Transverse colon (tissue), 4 donors: ENCODE measurements at regions not wholly inside any gene's neighbourhood (a gene's known extent, or its start where the extent isn't known, plus 50 kb on each side); places are given as distances from the start of the nearest gene placed in this dataset.
"Not testable (repeated sequence)": the region's sequence is repeated elsewhere in the genome, so short reads cannot be mapped to it uniquely, and the experiment has no call there.

Source experiments
- DNase-seq: peaks from one replicate; pipeline ENCODE4 v3.0.0-alpha.2; 2019
- H3K27ac ChIP-seq, 4 donors: fragments of 200-600 bp; sonication (generic); 2 replicates each; pipeline ENCODE4 v1.5.1; 2016 to 2018; ENCODE audit warnings: inconsistent platforms in 4 of 4
- H3K27me3 ChIP-seq: fragments of 200-600 bp; sonication (generic); 2 replicates; pipeline ENCODE4 v1.5.1; 2017; ENCODE audit warnings: inconsistent platforms
- H3K36me3 ChIP-seq, 4 donors: fragments of 200-600 bp; sonication (generic); 2 replicates each; pipeline ENCODE4 v1.5.1; 2017 to 2019; ENCODE audit warnings: inconsistent platforms in 4 of 4
- H3K4me1 ChIP-seq, 4 donors: fragments of 200-600 bp; sonication (generic); 2 replicates each; pipeline ENCODE4 v1.5.1; 2017 to 2020; ENCODE audit warnings: inconsistent platforms in 4 of 4
- H3K4me3 ChIP-seq, 4 donors: fragments of 200-600 bp; sonication (generic); 1 replicate in 1 of 4; 2 replicates in 3 of 4; pipeline versions ENCODE4 v1.5.1 to v1.6.1; 2017 to 2019; ENCODE audit warnings: inconsistent platforms in 4 of 4
- H3K9me3 ChIP-seq, 2 donors: fragments of 200-600 bp; sonication (generic); 2 replicates each; pipeline ENCODE4 v1.5.1; 2017 to 2019; ENCODE audit warnings: inconsistent platforms in 2 of 2
- EP300 ChIP-seq: sonication (generic); formaldehyde crosslinking; IDR thresholded peaks from one replicate; pipeline ENCODE4 v1.6.1; 2017; ENCODE audit warnings: antibody characterized with exemption, low read depth
- POLR2A ChIP-seq: fragments of 450-650 bp; IDR thresholded peaks from one replicate; pipeline ENCODE4 v1.6.1; 2016; ENCODE audit warnings: antibody characterized with exemption, mild to moderate bottlenecking, moderate library complexity
- POLR2AphosphoS5 ChIP-seq, 3 donors: sonication (generic); formaldehyde crosslinking; IDR thresholded peaks; one replicate each; pipeline ENCODE4 v1.6.1; 2016; ENCODE audit warnings: antibody characterized with exemption in 3 of 3
- WGBS, 2 donors: methylation state at CpG; one replicate each; pipeline ENCODE4 v1.1.5; 2018; ENCODE audit warnings: low coverage in 1 of 2; 5-methylcytosine and 5-hydroxymethylcytosine counted together
- in situ Hi-C, 4 donors: fragments of 200-750 bp; cut with MboI; loops; one replicate each; pipeline versions ENCODE4 v1.15.0 to v1.15.1; 2017; ENCODE audit warnings: low sequenced_read_pairs in 3 of 4, low pct_ligation_motif_present in 1 of 4, low pct_unique_long_range_greater_than_20kb in 1 of 4
- intact Hi-C: fragments of 100-400 bp; cut with DNase I; formaldehyde crosslinking; loops from one replicate; pipeline ENCODE4 v1.15.1; 2023; ENCODE audit warnings: low total_unique reads
- TF ChIP-seq, protein P1 (sequence below), 5 experiments: fragments of 200-600 bp in 3 of 5; fragments of 450-650 bp in 2 of 5; sonication (generic) in 3 of 5; IDR thresholded peaks; 1 replicate in 2 of 5; 2 replicates in 3 of 5; pipeline ENCODE4 v1.5.1; 2016 to 2017; ENCODE audit warnings: antibody characterized with exemption in 5 of 5, inconsistent platforms in 3 of 5, mild to moderate bottlenecking in 2 of 5, moderate library complexity in 1 of 5

DNA sequence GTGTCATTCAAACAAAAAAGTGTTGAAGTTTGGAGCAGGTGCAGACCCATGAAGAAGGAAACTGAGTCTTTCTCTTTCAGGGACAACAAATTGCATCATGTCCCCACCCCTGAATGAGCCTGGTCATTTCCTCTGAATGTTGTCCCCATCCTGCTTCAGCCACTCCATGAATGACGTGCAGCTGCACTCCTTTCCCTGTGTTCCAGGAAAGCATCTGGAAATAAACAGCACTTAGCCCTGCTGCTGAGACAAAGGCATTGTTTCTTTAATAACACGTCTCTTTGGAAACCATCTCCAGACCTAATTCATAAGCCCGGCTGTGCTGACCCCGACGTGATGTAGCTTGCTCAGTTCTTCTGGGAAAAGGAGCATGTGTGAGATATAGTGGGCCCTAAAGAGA lies 682.3 kb downstream of the BRINP1 start:
- no peak overlapping the region for H3K4me3 ChIP-seq
- in situ Hi-C loops (no loop called here), intact Hi-C loops (no loop called here)
- WGBS, 2 donors = 55% methylated on average over 5 of the region's 5 CpGs; no CpG with 5 or more reads in 1 of the 2 donors
- H3K27ac ChIP-seq = no peak overlapping the region
- no peaks in the 10 kb centered on the region for H3K9me3 ChIP-seq
- TF ChIP-seq POLR2A = no peak
- TF ChIP-seq POLR2AphosphoS5 (IDR thresholded peaks at IDR 0.05) = no peak
- no peak for TF ChIP-seq EP300
- TF ChIP-seq, protein P1, sequence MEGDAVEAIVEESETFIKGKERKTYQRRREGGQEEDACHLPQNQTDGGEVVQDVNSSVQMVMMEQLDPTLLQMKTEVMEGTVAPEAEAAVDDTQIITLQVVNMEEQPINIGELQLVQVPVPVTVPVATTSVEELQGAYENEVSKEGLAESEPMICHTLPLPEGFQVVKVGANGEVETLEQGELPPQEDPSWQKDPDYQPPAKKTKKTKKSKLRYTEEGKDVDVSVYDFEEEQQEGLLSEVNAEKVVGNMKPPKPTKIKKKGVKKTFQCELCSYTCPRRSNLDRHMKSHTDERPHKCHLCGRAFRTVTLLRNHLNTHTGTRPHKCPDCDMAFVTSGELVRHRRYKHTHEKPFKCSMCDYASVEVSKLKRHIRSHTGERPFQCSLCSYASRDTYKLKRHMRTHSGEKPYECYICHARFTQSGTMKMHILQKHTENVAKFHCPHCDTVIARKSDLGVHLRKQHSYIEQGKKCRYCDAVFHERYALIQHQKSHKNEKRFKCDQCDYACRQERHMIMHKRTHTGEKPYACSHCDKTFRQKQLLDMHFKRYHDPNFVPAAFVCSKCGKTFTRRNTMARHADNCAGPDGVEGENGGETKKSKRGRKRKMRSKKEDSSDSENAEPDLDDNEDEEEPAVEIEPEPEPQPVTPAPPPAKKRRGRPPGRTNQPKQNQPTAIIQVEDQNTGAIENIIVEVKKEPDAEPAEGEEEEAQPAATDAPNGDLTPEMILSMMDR (IDR thresholded peaks at IDR 0.05) = no peak
- H3K4me1 ChIP-seq = no peaks in the 10 kb centered on the region
- H3K27me3 ChIP-seq = no peaks in the 10 kb centered on the region
- H3K36me3 ChIP-seq = no peaks in the 10 kb centered on the region
- DNase-seq = no peak

DNA sequence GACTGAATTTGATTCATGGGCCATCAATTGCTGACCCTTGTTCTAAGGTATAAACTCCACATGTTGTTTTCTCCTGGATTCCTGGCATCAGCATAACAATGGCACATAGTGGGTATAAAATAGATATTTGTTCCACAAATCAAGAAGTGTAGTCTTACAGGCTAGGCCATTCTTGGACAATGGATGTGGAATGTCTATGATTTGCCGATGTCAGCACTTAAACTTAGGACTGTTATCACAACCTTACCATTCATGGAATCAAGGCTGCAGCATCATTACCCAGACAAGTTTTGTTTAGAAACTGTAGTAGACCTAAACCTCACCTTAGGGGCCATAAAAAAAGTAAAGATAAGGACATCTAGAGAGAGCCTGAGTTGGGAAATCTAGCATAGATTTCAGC lies 680.0 kb downstream of the BRINP1 start:
- TF ChIP-seq POLR2A (no peak), POLR2AphosphoS5 (IDR thresholded peaks at IDR 0.05) (no peak), EP300 (no peak)
- TF ChIP-seq, protein P1 (IDR thresholded peaks at IDR 0.05) = no peak
- intact Hi-C loops = loop anchor here (2.0 kb wide), 1 partner anchor 64 kb away; no protein-coding TSS in a partner anchor
- no peak overlapping the region for H3K27ac ChIP-seq

DNA sequence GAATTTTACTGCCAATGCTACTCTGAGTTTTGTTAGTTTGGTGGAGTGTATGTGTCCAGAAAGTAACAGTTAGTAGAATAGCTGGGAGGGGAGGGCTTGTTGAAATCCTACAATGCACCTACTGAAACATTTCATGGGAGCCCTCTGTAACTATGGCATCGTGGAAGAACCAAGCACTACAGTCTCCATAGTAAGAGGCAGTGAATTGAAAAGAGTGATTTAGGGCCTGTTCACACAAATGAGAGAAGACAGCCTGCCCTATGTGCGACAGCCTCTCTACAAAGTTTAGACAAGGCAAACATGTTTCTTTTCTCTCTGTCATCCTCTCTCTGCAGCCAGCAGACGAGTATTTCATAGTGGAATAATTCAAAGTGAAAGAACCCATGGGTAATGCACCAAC lies 676.6 kb downstream of the BRINP1 start:
- intact Hi-C loops = no loop called here
- Histone ChIP-seq H3K4me3 (no peak overlapping the region), H3K36me3 (no peaks in the 10 kb centered on the region), H3K9me3 (no peaks in the 10 kb centered on the region), H3K4me1 (no peaks in the 10 kb centered on the region), H3K27me3 (no peaks in the 10 kb centered on the region), H3K27ac (no peak overlapping the region)
- no peak for TF ChIP-seq POLR2A
- no peak for TF ChIP-seq EP300
- TF ChIP-seq, protein P1 (IDR thresholded peaks at IDR 0.05) = no peak
- no peak for TF ChIP-seq POLR2AphosphoS5 (IDR thresholded peaks at IDR 0.05)
- 20 to 42% methylated on average over 1 to 3 of the region's 3 CpGs for WGBS, 2 donors
- in situ Hi-C loops = no loop called here
- no peak for DNase-seq

More for the DNA sequence above, 680.0 kb downstream of the BRINP1 start:
- DNase-seq = no peak
- Histone ChIP-seq H3K27me3 (no peaks in the 10 kb centered on the region), H3K36me3 (no peaks in the 10 kb centered on the region), H3K4me3 (no peak overlapping the region), H3K4me1 (no peaks in the 10 kb centered on the region), H3K9me3 (no peaks in the 10 kb centered on the region)
- WGBS, 2 donors = 57% methylated on average over 1 of the region's 1 CpG
- in situ Hi-C loops = no loop called here

DNA sequence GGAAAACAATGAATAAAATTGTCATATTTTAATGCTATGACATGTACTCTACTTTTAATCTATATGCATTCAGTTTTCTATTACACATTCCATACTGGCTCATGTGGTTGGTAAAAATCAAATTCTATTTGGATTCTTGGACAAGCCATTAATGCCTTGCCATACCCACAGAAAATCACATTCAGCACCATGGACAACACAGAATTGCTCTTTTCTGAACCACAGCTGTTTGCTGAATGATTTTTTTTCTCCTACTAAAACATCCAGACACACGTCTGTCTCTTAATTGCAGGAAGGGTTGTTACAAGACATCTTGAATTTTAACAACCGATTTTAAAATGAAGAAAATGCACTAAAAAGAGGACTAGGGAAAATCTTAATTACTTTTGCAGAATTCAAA lies 675.6 kb downstream of the BRINP1 start:
- no peak for DNase-seq
- Histone ChIP-seq H3K9me3 (no peaks in the 10 kb centered on the region), H3K36me3 (no peaks in the 10 kb centered on the region), H3K27ac (no peak overlapping the region), H3K4me3 (no peak overlapping the region), H3K4me1 (no peaks in the 10 kb centered on the region), H3K27me3 (no peaks in the 10 kb centered on the region)
- in situ Hi-C loops (no loop called here), intact Hi-C loops (no loop called here)
- 40 to 44% methylated on average over 2 of the region's 2 CpGs for WGBS, 2 donors
- TF ChIP-seq POLR2A (no peak), EP300 (no peak), POLR2AphosphoS5 (IDR thresholded peaks at IDR 0.05) (no peak)
- TF ChIP-seq, protein P1 (IDR thresholded peaks at IDR 0.05) = no peak

DNA sequence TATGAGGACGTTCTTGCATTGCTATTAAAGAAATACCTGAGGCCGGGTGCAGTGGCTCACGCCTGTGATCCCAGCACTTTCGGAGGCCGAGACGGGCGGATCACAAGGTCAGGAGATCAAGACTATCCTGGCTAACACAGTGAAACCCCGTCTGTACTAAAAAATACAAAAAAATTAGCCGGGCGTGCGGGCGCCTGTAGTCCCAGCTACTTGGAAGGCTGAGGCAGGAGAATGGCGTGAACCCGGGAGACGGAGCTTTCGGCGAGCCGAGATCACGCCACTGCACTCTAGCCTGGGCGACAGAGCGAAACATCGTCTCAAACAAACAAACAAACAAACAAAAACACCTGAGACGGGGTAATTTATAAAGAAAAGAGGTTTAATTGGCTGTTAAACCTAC lies 674.0 kb downstream of the BRINP1 start:
- 84 to 89% methylated on average over 12 to 23 of the region's 23 CpGs for WGBS, 2 donors
- H3K27me3 ChIP-seq, in situ Hi-C loops, H3K27ac ChIP-seq, H3K9me3 ChIP-seq, H3K4me1 ChIP-seq, H3K36me3 ChIP-seq, intact Hi-C loops, DNase-seq, H3K4me3 ChIP-seq: not testable (repeated sequence)
